GM21529 (cell line): ENCODE measurements at regions not wholly inside any gene's neighbourhood (a gene's known extent, or its start where the extent isn't known, plus 50 kb on each side); places are given as distances from the start of the nearest gene placed in this dataset.
"Not testable (repeated sequence)": the region's sequence is repeated elsewhere in the genome, so short reads cannot be mapped to it uniquely, and the experiment has no call there.

Experiments used
- ATAC-seq: cut with Tn5 transposase; IDR thresholded peaks from one replicate; pipeline ENCODE4 v1.9.1; 2021; ENCODE audit not compliant: unreplicated experiment

- no peak for ATAC-seq
Observed at GRCh38 chr12:58302487-58303011, 361.2 kb downstream of the ATP23 start.

- ATAC-seq: no peak
Observed at GRCh38 chr12:58306266-58307000, 365.1 kb downstream of the ATP23 start.

DNA sequence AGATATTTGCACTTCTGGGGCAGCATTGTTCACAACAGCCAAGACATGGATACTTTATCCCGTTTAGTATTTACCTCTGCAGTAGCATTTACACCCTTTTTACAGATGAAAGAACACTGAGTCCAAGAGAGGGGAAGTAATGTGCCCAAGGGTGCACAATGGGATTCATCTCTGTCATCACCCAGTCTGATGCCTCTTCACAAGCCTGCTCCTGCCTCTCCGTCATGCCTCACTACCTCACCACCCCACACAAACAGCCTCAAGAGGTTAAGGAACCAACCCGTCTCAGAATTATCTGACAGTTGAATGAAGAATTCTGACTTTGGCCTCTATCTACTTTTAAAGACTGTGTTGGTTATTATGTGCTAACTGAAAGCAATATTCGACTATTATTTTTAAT lies 368.4 kb downstream of the ATP23 start:
- ATAC-seq: no peak

GRCh38 chr12:58310368-58310767 lies 369.0 kb downstream of the ATP23 start:
- ATAC-seq: no peak

DNA sequence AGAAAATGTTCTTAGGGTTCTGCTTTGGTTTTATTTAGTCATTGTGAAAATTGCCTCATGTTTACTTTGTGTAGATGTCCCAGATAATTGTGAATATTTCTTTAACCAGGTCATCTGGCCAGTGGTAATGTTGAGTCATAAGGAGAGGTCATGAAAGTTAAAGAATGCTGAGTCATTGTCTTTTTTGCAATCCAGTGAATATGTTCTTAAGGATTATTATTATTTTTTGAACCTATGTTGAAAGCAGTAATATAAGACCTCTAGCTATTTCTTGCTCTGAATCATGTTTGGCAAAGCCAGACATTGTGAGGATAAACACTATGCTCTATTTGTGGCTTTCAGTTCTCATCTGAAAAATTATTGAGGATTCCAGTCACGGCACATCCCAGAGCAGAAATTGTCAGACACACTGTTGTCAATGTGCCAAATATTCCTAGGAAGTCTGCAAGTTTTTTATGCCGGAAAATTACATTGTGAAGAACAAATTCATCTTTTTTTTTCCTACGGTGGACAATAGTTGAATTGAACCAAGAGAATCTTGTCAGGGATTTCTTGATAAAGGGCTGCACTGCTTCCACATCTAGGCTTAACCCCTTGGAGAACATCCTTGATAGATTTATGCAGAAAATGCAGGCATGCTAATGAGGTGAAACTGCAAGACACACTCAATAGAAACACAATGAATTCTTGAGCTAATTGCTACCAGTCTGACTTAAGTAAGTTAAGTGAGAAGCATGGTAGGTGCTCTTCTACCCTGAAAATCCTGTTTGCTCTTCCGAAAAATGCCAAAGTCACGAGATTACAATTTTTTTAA lies 369.6 kb downstream of the ATP23 start:
- ATAC-seq: no peak

DNA sequence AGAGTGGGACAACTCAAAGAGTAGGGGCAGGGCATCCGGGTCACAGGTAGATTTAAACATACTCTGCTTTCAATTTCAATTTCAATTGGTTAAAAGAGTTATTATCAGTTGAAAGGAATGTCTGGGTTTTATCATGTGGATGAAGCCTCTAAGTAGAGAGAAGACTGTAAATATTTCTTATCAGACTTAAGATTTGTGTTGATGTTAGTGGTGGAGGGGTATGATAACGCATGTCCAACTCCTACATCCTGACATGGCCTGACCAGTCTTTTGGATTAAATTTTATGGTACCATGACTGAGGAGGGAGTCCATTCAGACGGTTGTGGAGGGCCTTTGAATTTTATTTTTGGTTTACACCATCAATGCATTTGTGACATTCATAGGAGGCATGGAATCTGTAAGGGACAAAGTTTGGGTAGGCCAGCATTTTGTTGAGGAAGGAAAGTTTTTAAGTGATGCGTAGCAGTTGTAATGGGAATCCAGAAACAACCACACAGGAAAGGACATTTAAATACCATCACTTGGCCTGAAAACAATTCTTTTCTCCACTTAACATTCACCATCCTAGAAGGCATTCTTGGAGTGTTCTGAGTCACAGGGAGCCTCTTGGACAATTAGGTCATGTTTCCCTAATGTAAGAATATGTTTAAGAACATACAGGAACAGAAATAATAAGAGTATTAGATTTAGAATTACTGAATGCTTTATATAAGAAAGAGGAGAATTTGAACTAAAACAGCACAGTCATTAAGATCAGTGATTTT lies 371.9 kb downstream of the ATP23 start:
- no peak for ATAC-seq

GRCh38 chr12:58314610-58315009 lies 373.2 kb downstream of the ATP23 start:
- ATAC-seq: no peak

DNA sequence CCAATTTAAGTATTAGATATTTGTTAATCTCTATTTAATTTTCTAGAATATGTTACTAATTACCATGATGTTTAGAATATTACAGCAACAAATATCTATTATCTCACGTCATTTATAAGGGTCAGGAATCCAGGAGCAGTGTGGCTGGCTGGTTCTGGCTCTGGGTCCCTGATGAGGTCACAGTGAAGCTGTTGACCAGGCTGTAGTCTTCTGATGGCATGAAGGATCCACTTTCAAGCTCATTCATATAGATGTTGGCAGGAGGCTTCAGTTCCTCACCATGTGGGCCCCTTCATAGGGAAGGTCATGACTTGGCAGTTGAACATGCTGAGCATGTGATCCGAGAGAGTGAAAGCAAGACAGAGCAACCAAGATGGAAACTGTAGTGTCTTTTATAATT lies 375.6 kb downstream of the ATP23 start:
- ATAC-seq: no peak

GRCh38 chr12:58321414-58321813 lies 380.0 kb downstream of the ATP23 start:
- ATAC-seq: no peak

GRCh38 chr12:58323676-58324075 lies 382.3 kb downstream of the ATP23 start:
- no peak for ATAC-seq

DNA sequence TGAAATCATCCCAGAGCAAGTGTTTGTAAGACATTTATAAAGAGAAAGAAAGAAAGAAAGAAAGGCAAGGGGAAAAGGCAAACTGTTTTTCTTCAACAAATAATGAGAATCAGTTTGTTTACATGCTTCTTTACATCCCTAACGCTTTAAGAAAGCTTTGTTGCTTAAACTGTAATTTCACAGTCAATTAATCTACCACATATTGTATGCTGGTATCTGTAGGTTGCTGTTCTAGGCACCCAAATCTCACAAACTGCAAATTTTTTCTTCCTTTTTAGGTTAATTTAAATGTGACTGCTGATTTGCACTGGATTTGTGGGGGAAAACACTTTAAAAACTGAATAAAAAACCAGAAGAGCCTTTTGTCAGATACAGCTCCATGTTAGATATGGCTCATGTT lies 384.2 kb downstream of the ATP23 start:
- ATAC-seq: no peak

- ATAC-seq: no peak
Observed at GRCh38 chr12:58326534-58326933, 385.2 kb downstream of the ATP23 start.

DNA sequence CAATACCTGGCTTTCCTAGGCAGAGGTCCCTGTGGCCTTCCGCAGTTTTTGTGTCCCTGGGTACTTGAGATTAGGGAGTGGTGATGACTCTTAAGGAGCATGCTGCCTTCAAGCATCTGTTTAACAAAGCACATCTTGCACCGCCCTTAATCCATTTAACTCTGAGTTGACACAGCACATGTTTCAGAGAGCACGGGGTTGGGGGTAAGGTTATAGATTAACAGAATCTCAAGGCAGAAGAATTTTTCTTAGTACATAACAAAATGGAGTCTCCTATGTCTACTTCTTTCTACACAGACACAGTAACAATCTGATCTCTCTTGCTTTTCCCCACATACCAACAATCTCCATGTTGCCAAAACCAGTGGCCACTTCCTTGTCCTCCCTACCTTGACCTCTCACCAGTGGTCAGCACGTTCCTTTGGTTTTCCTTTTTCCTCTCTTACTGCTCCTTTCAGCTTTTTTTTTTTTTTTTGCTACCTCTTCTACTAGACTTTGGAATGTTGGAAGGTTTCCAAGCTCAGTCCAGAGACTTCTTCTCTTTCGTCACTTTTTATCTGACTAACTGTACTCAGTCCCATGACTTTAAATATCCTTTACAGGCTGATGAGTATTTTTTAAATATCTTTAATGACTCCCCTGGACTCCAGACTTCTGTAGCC lies 395.3 kb downstream of the ATP23 start:
- ATAC-seq: not testable (repeated sequence)

- not testable (repeated sequence) for ATAC-seq
Observed at GRCh38 chr12:58337539-58337938, 396.2 kb downstream of the ATP23 start.

GRCh38 chr12:58341791-58342190 lies 400.4 kb downstream of the ATP23 start:
- ATAC-seq: no peak

DNA sequence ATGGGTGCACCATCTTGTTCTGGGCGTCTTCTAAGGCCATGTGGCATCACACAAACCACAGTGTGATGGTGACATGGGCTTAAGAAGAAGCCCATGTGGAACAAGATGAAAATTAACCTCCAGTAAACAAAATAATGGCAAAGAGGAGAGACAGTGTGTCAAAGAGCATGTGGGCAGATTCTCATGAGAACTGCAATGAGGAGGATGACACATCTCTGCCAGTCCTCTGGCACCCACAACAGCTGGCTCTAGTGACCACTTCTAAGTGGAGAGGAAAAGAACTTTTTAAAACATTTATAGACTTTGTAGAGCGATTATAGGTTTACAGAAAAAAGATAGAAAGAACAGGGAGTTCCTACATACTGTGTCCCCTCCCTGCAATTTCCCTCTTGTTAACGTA lies 401.4 kb downstream of the ATP23 start:
- ATAC-seq: no peak

DNA sequence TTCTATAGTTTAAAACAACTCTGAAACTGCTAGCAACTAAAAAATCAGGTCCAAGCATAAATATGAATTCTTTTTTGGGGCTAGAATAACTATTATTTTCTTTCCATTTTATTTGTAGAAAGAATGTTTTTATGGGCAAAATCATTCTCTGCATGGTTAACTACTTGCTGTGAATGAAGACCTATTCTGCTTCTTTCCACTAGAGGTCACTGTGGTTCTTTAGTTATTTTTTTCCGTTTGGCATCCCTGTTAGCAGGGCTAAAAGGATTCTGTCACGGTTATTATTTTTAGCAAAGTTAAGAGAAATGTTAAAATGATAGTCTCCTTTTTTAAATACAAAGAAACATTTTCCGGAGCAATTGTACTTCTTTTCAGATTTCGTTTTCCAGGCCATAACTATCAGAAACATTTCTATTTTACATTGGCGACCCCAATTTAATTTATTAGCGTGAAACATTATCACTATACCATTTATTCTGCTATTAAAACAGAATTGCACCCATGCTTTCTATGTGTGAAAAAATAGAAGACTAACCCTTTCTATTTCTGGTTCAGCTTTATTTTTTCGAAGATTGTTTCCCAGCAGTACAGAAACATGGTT lies 404.8 kb downstream of the ATP23 start:
- ATAC-seq: peak; percentile 84

DNA sequence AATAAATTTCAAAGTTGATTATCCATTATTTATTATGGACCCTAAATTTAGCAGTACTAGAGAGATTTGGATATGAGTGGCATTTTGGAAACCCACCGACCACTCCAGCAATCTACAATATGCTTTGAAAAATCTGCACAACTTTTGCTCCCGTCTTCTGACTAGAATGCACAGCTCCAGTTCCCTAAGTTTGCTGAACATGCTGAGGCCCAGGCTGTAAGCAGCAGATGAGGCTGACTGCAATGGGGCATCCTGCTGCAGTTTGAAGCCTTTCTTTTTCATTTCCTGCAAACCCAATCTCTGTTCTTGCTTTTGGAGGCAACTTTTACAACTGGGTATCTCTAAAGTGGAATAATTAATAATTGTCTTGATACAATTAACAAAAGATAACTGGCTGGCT lies 405.8 kb downstream of the ATP23 start:
- ATAC-seq: no peak

DNA sequence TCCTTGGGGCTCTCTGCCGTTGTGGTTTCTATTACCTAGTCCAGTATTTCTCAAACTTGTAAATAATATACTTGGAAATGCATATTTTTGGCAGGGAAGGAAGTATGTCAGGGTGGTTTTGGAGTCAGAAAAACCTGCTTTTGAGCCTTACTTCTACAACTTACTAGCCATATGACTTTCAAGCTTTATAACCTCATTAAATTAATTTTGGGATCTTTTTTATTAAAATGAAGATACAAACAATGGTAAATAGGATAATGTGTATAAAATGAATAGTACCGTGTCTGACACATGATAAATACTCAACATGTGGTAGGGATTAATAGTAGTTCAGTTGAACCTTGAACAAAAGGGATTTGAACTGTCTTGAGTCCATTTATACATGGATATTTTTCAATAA lies 406.3 kb downstream of the ATP23 start:
- no peak for ATAC-seq

DNA sequence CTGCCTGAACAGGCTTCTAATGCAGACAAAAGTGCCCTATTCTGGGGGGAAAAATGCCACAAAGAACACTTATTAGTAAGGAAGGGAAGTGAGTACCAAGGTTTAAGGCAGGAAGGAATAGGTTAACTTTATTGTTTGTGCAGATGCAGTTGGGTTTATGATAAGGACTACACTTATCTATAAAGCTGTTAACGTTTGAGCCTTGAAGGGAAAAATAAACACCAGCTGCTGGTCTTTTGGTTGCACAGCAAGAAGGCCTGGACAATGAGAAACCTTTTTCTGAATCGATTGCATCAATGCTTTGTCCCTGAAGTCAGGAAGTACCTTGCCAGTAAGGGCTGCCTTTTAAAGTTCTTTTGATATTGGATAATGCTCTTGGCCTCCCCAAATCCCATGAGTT lies 407.8 kb downstream of the ATP23 start:
- ATAC-seq: no peak

GRCh38 chr12:58356794-58357193 lies 415.4 kb downstream of the ATP23 start:
- ATAC-seq: no peak
